Mesendoderm (in vitro differentiated cells): ENCODE measurements at regions not wholly inside any gene's neighbourhood (a gene's known extent, or its start where the extent isn't known, plus 50 kb on each side); places are given as distances from the start of the nearest gene placed in this dataset.
"Not testable (repeated sequence)": the region's sequence is repeated elsewhere in the genome, so short reads cannot be mapped to it uniquely, and the experiment has no call there.

Experiments
- DNase-seq: peaks from one replicate; pipeline ENCODE4 v3.0.0; 2013
- H2AK5ac ChIP-seq: 2 replicates; pipeline ENCODE4 v1.6.1; 2013; ENCODE audit warnings: low read length, inconsistent platforms
- H2BK120ac ChIP-seq: 2 replicates; pipeline ENCODE4 v1.6.1; 2013; ENCODE audit warnings: low read depth, mild to moderate bottlenecking, low read length, moderate library complexity, mixed read lengths
- H2BK15ac ChIP-seq: replicated peaks from 2 replicates; pipeline ENCODE4 v1.6.1; 2013; ENCODE audit warnings: low read depth, mild to moderate bottlenecking, moderate library complexity
- H2BK5ac ChIP-seq: 2 replicates; pipeline ENCODE4 v1.6.1; 2013; ENCODE audit warnings: low read length, inconsistent platforms
- H3K18ac ChIP-seq: 2 replicates; pipeline ENCODE4 v1.6.1; 2013; ENCODE audit warnings: mild to moderate bottlenecking, low read length, mixed read lengths
- H3K23ac ChIP-seq: one replicate; pipeline ENCODE4 v1.6.1; 2013; ENCODE audit warnings: low read length
- H3K27ac ChIP-seq: 2 replicates; pipeline ENCODE4 v1.5.1; 2013; ENCODE audit warnings: low read depth, mild to moderate bottlenecking, inconsistent platforms, low read length, moderate library complexity
- H3K27me3 ChIP-seq: 2 replicates; pipeline ENCODE4 v1.6.1; 2013; ENCODE audit warnings: low read length, control low read depth, mild to moderate bottlenecking, inconsistent platforms; ENCODE audit not compliant: insufficient read depth, poor library complexity
- H3K36me3 ChIP-seq: 2 replicates; pipeline ENCODE4 v1.6.1; 2013; ENCODE audit warnings: low read length, inconsistent platforms; ENCODE audit not compliant: control insufficient read depth, insufficient read depth
- H3K4ac ChIP-seq: one replicate; pipeline ENCODE4 v1.6.1; 2013; ENCODE audit warnings: low read depth, mild to moderate bottlenecking, low read length, moderate library complexity
- H3K4me1 ChIP-seq: 2 replicates; pipeline ENCODE4 v1.6.1; 2013; ENCODE audit warnings: low read depth, low read length, inconsistent platforms; ENCODE audit not compliant: control insufficient read depth
- H3K4me2 ChIP-seq: 2 replicates; pipeline ENCODE4 v1.6.1; 2013; ENCODE audit warnings: low read length
- H3K4me3 ChIP-seq: 2 replicates; pipeline ENCODE4 v1.5.1; 2013; ENCODE audit warnings: mild to moderate bottlenecking, low read length
- H3K56ac ChIP-seq: one replicate; pipeline ENCODE4 v1.6.1; 2013; ENCODE audit warnings: low read length
- H3K79me1 ChIP-seq: 2 replicates; pipeline ENCODE4 v1.6.1; 2013; ENCODE audit warnings: low read length, inconsistent platforms
- H3K79me2 ChIP-seq: 2 replicates; pipeline ENCODE4 v1.6.1; 2013; ENCODE audit warnings: mild to moderate bottlenecking, low read length; ENCODE audit not compliant: control insufficient read depth, insufficient read depth
- H3K9ac ChIP-seq: 2 replicates; pipeline ENCODE4 v1.6.1; 2013; ENCODE audit warnings: low read length, inconsistent platforms
- H4K5ac ChIP-seq: one replicate; pipeline ENCODE4 v1.6.1; 2013; ENCODE audit warnings: low read length
- H4K8ac ChIP-seq: one replicate; pipeline ENCODE4 v1.6.1; 2013; ENCODE audit warnings: low read depth, mild to moderate bottlenecking, control low read depth, low read length, moderate library complexity
- WGBS: extraction: QIAGEN DNeasy Blood & Tissue Kit; methylation state at CpG from one replicate; pipeline ENCODE4 v1.1.7; 2013; ENCODE audit warnings: low lambda C conversion rate, missing lambda C conversion rate; ENCODE audit not compliant: insufficient coverage; ENCODE audit errors: extremely low coverage; 5-methylcytosine and 5-hydroxymethylcytosine counted together

- no peaks in the 10 kb centered on the region for H3K4me1 ChIP-seq
- no peaks in the 10 kb centered on the region for H3K36me3 ChIP-seq
- H2BK5ac ChIP-seq: no peak overlapping the region
- no peaks in the 10 kb centered on the region for H3K27me3 ChIP-seq
- no peak overlapping the region for H4K8ac ChIP-seq
- H3K79me2 ChIP-seq: no peaks in the 10 kb centered on the region
- H3K9ac ChIP-seq: no peak overlapping the region
- H2BK15ac ChIP-seq: no peak overlapping the region
- H3K4me3 ChIP-seq: no peak overlapping the region
- H3K56ac ChIP-seq: no peak overlapping the region
- H3K79me1 ChIP-seq: no peaks in the 10 kb centered on the region
- H3K23ac ChIP-seq: no peak overlapping the region
- H3K18ac ChIP-seq: no peak overlapping the region
- no peak overlapping the region for H3K4ac ChIP-seq
- H3K27ac ChIP-seq: no peak overlapping the region
- no peak overlapping the region for H3K4me2 ChIP-seq
- H4K5ac ChIP-seq: no peak overlapping the region
- no peak overlapping the region for H2AK5ac ChIP-seq
- no peak overlapping the region for H2BK120ac ChIP-seq
- no peak for DNase-seq
Observed at GRCh38 chr12:70008944-70009343, 183.9 kb downstream of the MYRFL start.

- DNase-seq: no peak
- H2AK5ac ChIP-seq: no peak overlapping the region
- peak overlapping the region; percentile 14 for H2BK120ac ChIP-seq
- H3K36me3 ChIP-seq: no peaks in the 10 kb centered on the region
- no peak overlapping the region for H2BK5ac ChIP-seq
- H3K4me3 ChIP-seq: no peak overlapping the region
- no peak overlapping the region for H3K9ac ChIP-seq
- no CpG with 5 or more reads among the region's 1 CpG for WGBS
- peak overlapping the region; percentile 3 for H3K4ac ChIP-seq
- no peaks in the 10 kb centered on the region for H3K27me3 ChIP-seq
- H3K23ac ChIP-seq: no peak overlapping the region
- H2BK15ac ChIP-seq: no peak overlapping the region
- no peak overlapping the region for H4K5ac ChIP-seq
- H3K79me1 ChIP-seq: no peaks in the 10 kb centered on the region
- H3K79me2 ChIP-seq: no peaks in the 10 kb centered on the region
- H3K18ac ChIP-seq: no peak overlapping the region
- no peak overlapping the region for H4K8ac ChIP-seq
- no peak overlapping the region for H3K27ac ChIP-seq
- H3K56ac ChIP-seq: peak overlapping the region; percentile 34
- H3K4me1 ChIP-seq: no peaks in the 10 kb centered on the region
- H3K4me2 ChIP-seq: no peak overlapping the region
Observed at GRCh38 chr12:70011353-70011752, 186.3 kb downstream of the MYRFL start.

- H3K27me3 ChIP-seq, H3K4me2 ChIP-seq, H3K4me1 ChIP-seq, H4K5ac ChIP-seq, H2BK120ac ChIP-seq, H2BK5ac ChIP-seq, DNase-seq, H3K4ac ChIP-seq, H2BK15ac ChIP-seq, H3K23ac ChIP-seq, H3K36me3 ChIP-seq, H3K9ac ChIP-seq, H3K79me1 ChIP-seq, H3K56ac ChIP-seq, H3K18ac ChIP-seq, H3K4me3 ChIP-seq, H3K79me2 ChIP-seq, H4K8ac ChIP-seq, H3K27ac ChIP-seq, H2AK5ac ChIP-seq: not testable (repeated sequence)
- no CpG with 5 or more reads among the region's 23 CpGs for WGBS
Observed at GRCh38 chr12:70013016-70013415, 188.0 kb downstream of the MYRFL start.

- no peak overlapping the region for H3K23ac ChIP-seq
- H3K27ac ChIP-seq: no peak overlapping the region
- no peaks in the 10 kb centered on the region for H3K4me1 ChIP-seq
- H3K4me2 ChIP-seq: no peak overlapping the region
- no peaks in the 10 kb centered on the region for H3K36me3 ChIP-seq
- no peak overlapping the region for H2BK5ac ChIP-seq
- no peak overlapping the region for H4K5ac ChIP-seq
- H2BK120ac ChIP-seq: no peak overlapping the region
- H3K4me3 ChIP-seq: no peak overlapping the region
- H3K56ac ChIP-seq: no peak overlapping the region
- no peak for DNase-seq
- no peak overlapping the region for H2AK5ac ChIP-seq
- no peak overlapping the region for H3K18ac ChIP-seq
- no peaks in the 10 kb centered on the region for H3K79me2 ChIP-seq
- H2BK15ac ChIP-seq: no peak overlapping the region
- no peak overlapping the region for H3K9ac ChIP-seq
- no CpG with 5 or more reads among the region's 15 CpGs for WGBS
- no peaks in the 10 kb centered on the region for H3K79me1 ChIP-seq
- H3K27me3 ChIP-seq: no peaks in the 10 kb centered on the region
- H3K4ac ChIP-seq: no peak overlapping the region
- H4K8ac ChIP-seq: no peak overlapping the region
Observed at GRCh38 chr12:70028515-70028914, 203.5 kb downstream of the MYRFL start.

- H4K8ac ChIP-seq: no peak overlapping the region
- no peak overlapping the region for H2BK120ac ChIP-seq
- no peak overlapping the region for H3K23ac ChIP-seq
- no peak overlapping the region for H3K4ac ChIP-seq
- no CpG with 5 or more reads among the region's 3 CpGs for WGBS
- no peak overlapping the region for H3K4me2 ChIP-seq
- H3K79me1 ChIP-seq: no peaks in the 10 kb centered on the region
- no peak overlapping the region for H2BK15ac ChIP-seq
- no peak for DNase-seq
- H3K4me3 ChIP-seq: no peak overlapping the region
- H3K27ac ChIP-seq: no peak overlapping the region
- no peaks in the 10 kb centered on the region for H3K27me3 ChIP-seq
- no peak overlapping the region for H3K18ac ChIP-seq
- H2AK5ac ChIP-seq: no peak overlapping the region
- H3K36me3 ChIP-seq: no peaks in the 10 kb centered on the region
- no peak overlapping the region for H3K9ac ChIP-seq
- no peak overlapping the region for H3K56ac ChIP-seq
- H3K4me1 ChIP-seq: no peaks in the 10 kb centered on the region
- no peak overlapping the region for H2BK5ac ChIP-seq
- no peak overlapping the region for H4K5ac ChIP-seq
- no peaks in the 10 kb centered on the region for H3K79me2 ChIP-seq
Observed at GRCh38 chr12:70028918-70029317, 203.9 kb downstream of the MYRFL start.

- Histone ChIP-seq H3K18ac (no peak overlapping the region), H2AK5ac (no peak overlapping the region), H3K79me1 (no peaks in the 10 kb centered on the region), H3K79me2 (no peaks in the 10 kb centered on the region), H3K56ac (peak overlapping the region; percentile 19), H4K5ac (no peak overlapping the region), H3K36me3 (no peaks in the 10 kb centered on the region), H3K27me3 (no peaks in the 10 kb centered on the region), H3K23ac (no peak overlapping the region), H2BK120ac (no peak overlapping the region), H3K4me1 (no peaks in the 10 kb centered on the region), H3K9ac (no peak overlapping the region), H2BK15ac (no peak overlapping the region), H3K27ac (no peak overlapping the region), H4K8ac (no peak overlapping the region), H3K4me2 (no peak overlapping the region), H2BK5ac (no peak overlapping the region), H3K4ac (no peak overlapping the region), H3K4me3 (no peak overlapping the region)
- DNase-seq: no peak
- no CpG with 5 or more reads among the region's 3 CpGs for WGBS
Observed at GRCh38 chr12:70031046-70031445, 206.0 kb downstream of the MYRFL start.
